Glutamatergic neuron (in vitro differentiated cells): ENCODE measurements at regions not wholly inside any gene's neighbourhood (a gene's known extent, or its start where the extent isn't known, plus 50 kb on each side); places are given as distances from the start of the nearest gene placed in this dataset.

Experiments used
- DNase-seq: peaks from one replicate; pipeline ENCODE4 v3.0.0; 2022
- H3K27ac Mint-ChIP-seq: one replicate; pipeline ENCODE4 v1.8.0; 2020; ENCODE audit warnings: mild to moderate bottlenecking, mixed read lengths, inconsistent platforms; ENCODE audit not compliant: unreplicated experiment
- H3K27me3 Mint-ChIP-seq: one replicate; pipeline ENCODE4 v1.8.0; 2020; ENCODE audit warnings: mild to moderate bottlenecking, moderate library complexity, mixed read lengths, inconsistent platforms; ENCODE audit not compliant: unreplicated experiment
- H3K36me3 Mint-ChIP-seq: one replicate; pipeline ENCODE4 v1.8.0; 2020; ENCODE audit warnings: mild to moderate bottlenecking, mixed read lengths, inconsistent platforms; ENCODE audit not compliant: unreplicated experiment
- H3K4me1 Mint-ChIP-seq: one replicate; pipeline ENCODE4 v1.8.0; 2020; ENCODE audit warnings: mild to moderate bottlenecking, low read depth, mixed read lengths, inconsistent platforms; ENCODE audit not compliant: unreplicated experiment
- H3K4me3 Mint-ChIP-seq: one replicate; pipeline ENCODE4 v1.8.0; 2020; ENCODE audit warnings: mild to moderate bottlenecking, mixed read lengths, inconsistent platforms; ENCODE audit not compliant: unreplicated experiment
- H3K9me3 Mint-ChIP-seq: one replicate; pipeline ENCODE4 v1.8.0; 2020; ENCODE audit warnings: mild to moderate bottlenecking, moderate library complexity, mixed read lengths, inconsistent platforms; ENCODE audit not compliant: unreplicated experiment
- CTCF ChIP-seq: fragments of 200-600 bp; sonication (generic); IDR thresholded peaks from one replicate; pipeline ENCODE4 v1.5.0; 2021; ENCODE audit not compliant: partially characterized antibody, unreplicated experiment

- Mint-ChIP-seq H3K9me3 (no peaks in the 10 kb centered on the region), H3K36me3 (no peaks in the 10 kb centered on the region), H3K27ac (no peak overlapping the region), H3K4me3 (no peak overlapping the region), H3K27me3 (no peaks in the 10 kb centered on the region), H3K4me1 (peaks cover 1% of the 10 kb centered on the region)
- no peak for DNase-seq
- TF ChIP-seq CTCF: no peak
Observed at GRCh38 chr5:167896814-167897213, 394.6 kb upstream of the WWC1 start.

GRCh38 chr5:167897371-167897770 lies 394.1 kb upstream of the WWC1 start:
- Mint-ChIP-seq H3K27me3 (no peaks in the 10 kb centered on the region), H3K4me1 (peaks cover 1% of the 10 kb centered on the region), H3K4me3 (no peak overlapping the region), H3K27ac (no peak overlapping the region), H3K9me3 (no peaks in the 10 kb centered on the region), H3K36me3 (no peaks in the 10 kb centered on the region)
- no peak for TF ChIP-seq CTCF
- no peak for DNase-seq

GRCh38 chr5:167898361-167899042 lies 392.9 kb upstream of the WWC1 start:
- Mint-ChIP-seq H3K4me1 (peaks cover 1% of the 10 kb centered on the region), H3K27me3 (no peaks in the 10 kb centered on the region), H3K4me3 (no peak overlapping the region), H3K36me3 (no peaks in the 10 kb centered on the region), H3K27ac (no peak overlapping the region), H3K9me3 (no peaks in the 10 kb centered on the region)
- no peak for TF ChIP-seq CTCF
- no peak for DNase-seq

- DNase-seq: no peak
- no peaks in the 10 kb centered on the region for H3K9me3 Mint-ChIP-seq
- H3K36me3 Mint-ChIP-seq: no peaks in the 10 kb centered on the region
- no peak for TF ChIP-seq CTCF
- peaks cover 2% of the 10 kb centered on the region for H3K27me3 Mint-ChIP-seq
- H3K4me3 Mint-ChIP-seq: no peak overlapping the region
- peaks cover 1% of the 10 kb centered on the region for H3K4me1 Mint-ChIP-seq
- H3K27ac Mint-ChIP-seq: no peak overlapping the region
Observed at GRCh38 chr5:167899490-167900070, 391.9 kb upstream of the WWC1 start.

GRCh38 chr5:167900340-167900935 lies 391.0 kb upstream of the WWC1 start:
- Mint-ChIP-seq H3K27ac (no peak overlapping the region), H3K4me1 (peaks cover 4% of the 10 kb centered on the region), H3K4me3 (no peak overlapping the region), H3K36me3 (no peaks in the 10 kb centered on the region), H3K9me3 (no peaks in the 10 kb centered on the region), H3K27me3 (peaks cover 2% of the 10 kb centered on the region)
- TF ChIP-seq CTCF: no peak
- no peak for DNase-seq
